ENCODE measurements at regions not wholly inside any gene's neighbourhood (a gene's known extent, or its start where the extent isn't known, plus 50 kb on each side); places are given as distances from the start of the nearest gene placed in this dataset.

- Histone ChIP-seq H3K4me3 (no peak overlapping the region), H3K36me3 (replicated peaks in 1 of 2; ENCODE audit: insufficient read depth in 1 of 2, low read depth in 2 of 2) (no peaks in the 10 kb centered on the region), H3K4me1 (no peaks in the 10 kb centered on the region), H3K27ac (no peak overlapping the region), H3K9me3 (no peaks in the 10 kb centered on the region), H3K27me3 (no peaks in the 10 kb centered on the region)
- no peak for TF ChIP-seq CTCF (IDR thresholded peaks at IDR 0.05)
- TF ChIP-seq POLR2A (IDR thresholded peaks at IDR 0.05): no peak
- ATAC-seq (no peak), DNase-seq (no peak)
- intact Hi-C loops (cut with DNase I): no loop called here
- 75 to 79% methylated on average over 16 of the region's 16 CpGs for WGBS, 2 donors
Measured at GRCh38 chrX:1012678-1013300, 199.7 kb downstream of the CRLF2 start.

GRCh38 chrX:1011691-1012283, 200.7 kb downstream of the CRLF2 start:
- DNase-seq: no peak
- ATAC-seq: no peak
- Histone ChIP-seq H3K27ac (no peak overlapping the region), H3K36me3 (replicated peaks in 1 of 2; ENCODE audit: insufficient read depth in 1 of 2, low read depth in 2 of 2) (no peaks in the 10 kb centered on the region), H3K4me1 (no peaks in the 10 kb centered on the region), H3K9me3 (no peaks in the 10 kb centered on the region), H3K4me3 (no peak overlapping the region), H3K27me3 (no peaks in the 10 kb centered on the region)
- WGBS, 2 donors: 81 to 83% methylated on average over 12 of the region's 12 CpGs
- intact Hi-C loops (cut with DNase I): no loop called here
- TF ChIP-seq CTCF (IDR thresholded peaks at IDR 0.05): no peak
- no peak for TF ChIP-seq POLR2A (IDR thresholded peaks at IDR 0.05)

- no peaks in the 10 kb centered on the region for H3K27me3 ChIP-seq
- TF ChIP-seq CTCF (IDR thresholded peaks at IDR 0.05) (no peak), POLR2A (IDR thresholded peaks at IDR 0.05) (no peak)
- H3K9me3 ChIP-seq: no peaks in the 10 kb centered on the region
- H3K27ac ChIP-seq: no peak overlapping the region
- no peak overlapping the region for H3K4me3 ChIP-seq
- WGBS, 2 donors: 74% methylated on average over 15 of the region's 15 CpGs
- H3K36me3 ChIP-seq (replicated peaks in 1 of 2; ENCODE audit: insufficient read depth in 1 of 2, low read depth in 2 of 2): no peaks in the 10 kb centered on the region
- ATAC-seq: no peak
- H3K4me1 ChIP-seq: no peaks in the 10 kb centered on the region
- no peak for DNase-seq
- intact Hi-C loops (cut with DNase I): no loop called here
Measured at GRCh38 chrX:1009771-1010170, 202.7 kb downstream of the CRLF2 start.

- TF ChIP-seq CTCF (IDR thresholded peaks at IDR 0.05): no peak
- TF ChIP-seq POLR2A (IDR thresholded peaks at IDR 0.05): no peak
- ATAC-seq: no peak
- no peaks in the 10 kb centered on the region for H3K27me3 ChIP-seq
- no peaks in the 10 kb centered on the region for H3K4me1 ChIP-seq
- DNase-seq: no peak
- no peaks in the 10 kb centered on the region for H3K36me3 ChIP-seq (replicated peaks in 1 of 2; ENCODE audit: insufficient read depth in 1 of 2, low read depth in 2 of 2)
- H3K4me3 ChIP-seq: no peak overlapping the region
- intact Hi-C loops (cut with DNase I): no loop called here
- WGBS, 2 donors: 80 to 85% methylated on average over 18 to 20 of the region's 20 CpGs
- H3K27ac ChIP-seq: no peak overlapping the region
- no peaks in the 10 kb centered on the region for H3K9me3 ChIP-seq
Measured at GRCh38 chrX:1006156-1006730, 206.2 kb downstream of the CRLF2 start.

GRCh38 chrX:1002611-1003010, 209.8 kb downstream of the CRLF2 start:
- no peak for TF ChIP-seq POLR2A (IDR thresholded peaks at IDR 0.05)
- no peak for TF ChIP-seq CTCF (IDR thresholded peaks at IDR 0.05)
- Histone ChIP-seq H3K36me3 (replicated peaks in 1 of 2; ENCODE audit: insufficient read depth in 1 of 2, low read depth in 2 of 2) (no peaks in the 10 kb centered on the region), H3K9me3 (no peaks in the 10 kb centered on the region), H3K4me3 (no peak overlapping the region), H3K4me1 (no peaks in the 10 kb centered on the region), H3K27me3 (no peaks in the 10 kb centered on the region), H3K27ac (no peak overlapping the region)
- DNase-seq (no peak), ATAC-seq (no peak)
- intact Hi-C loops (cut with DNase I): no loop called here
- WGBS, 2 donors: 79 to 81% methylated on average over 23 of the region's 23 CpGs
